ENCODE measurements at regions not wholly inside any gene's neighbourhood (a gene's known extent, or its start where the extent isn't known, plus 50 kb on each side); places are given as distances from the start of the nearest gene placed in this dataset.

GRCh38 chr5:23330726-23331125, 176.7 kb upstream of the PRDM9 start:
- no peak overlapping the region for H3K9ac ChIP-seq (ENCODE audit: low read length)
- H3K4me2 ChIP-seq (ENCODE audit: low read length, poor library complexity, severe bottlenecking), result no peak overlapping the region
- no peak overlapping the region for H4K8ac ChIP-seq (ENCODE audit: low read length)
- H2BK120ac ChIP-seq (ENCODE audit: low read depth, low read length), result no peak overlapping the region
- H3K9me3 ChIP-seq (ENCODE audit: control insufficient read depth, low read length), result no peaks in the 10 kb centered on the region
- H3K23ac ChIP-seq (ENCODE audit: low read length in 2 of 2), result no peak overlapping the region
- no peak overlapping the region for H4K91ac ChIP-seq (ENCODE audit: low read length)
- H3K14ac ChIP-seq (ENCODE audit: low read length in 2 of 2), result no peak overlapping the region
- no peaks in the 10 kb centered on the region for H3K27me3 ChIP-seq (ENCODE audit: control insufficient read depth in 1 of 2, insufficient read depth in 1 of 2, low read length in 2 of 2)
- H2AFZ ChIP-seq (ENCODE audit: low read depth, low read length), result no peak overlapping the region
- WGBS, result 80% methylated on average over 2 of the region's 3 CpGs
- H2AK5ac ChIP-seq (ENCODE audit: low read length, severe bottlenecking), result no peak overlapping the region
- no peak for DNase-seq
- no peaks in the 10 kb centered on the region for H3K4me1 ChIP-seq (ENCODE audit: control insufficient read depth, insufficient read depth, low read depth, low read length)
- no peak overlapping the region for H3K27ac ChIP-seq (ENCODE audit: low read length, poor library complexity, severe bottlenecking)
- H3K79me1 ChIP-seq (replicated peaks; ENCODE audit: low read length, poor library complexity, severe bottlenecking), result no peaks in the 10 kb centered on the region
- no peak overlapping the region for H2BK5ac ChIP-seq (ENCODE audit: low read depth, low read length, poor library complexity, severe bottlenecking)
- H2BK12ac ChIP-seq (ENCODE audit: low read length in 2 of 2), result no peak overlapping the region
- H3K18ac ChIP-seq (ENCODE audit: low read depth in 1 of 2, low read length in 2 of 2), result no peak overlapping the region
- H3K4me3 ChIP-seq (ENCODE audit: insufficient read depth in 1 of 2, low read depth in 1 of 2, low read length in 2 of 2), result no peak overlapping the region
- H3K4ac ChIP-seq (ENCODE audit: low read depth in 1 of 2, low read length in 2 of 2), result no peak overlapping the region
- H2BK15ac ChIP-seq (ENCODE audit: low read depth, poor library complexity, severe bottlenecking), result no peak overlapping the region
- no peaks in the 10 kb centered on the region for H3K36me3 ChIP-seq (ENCODE audit: control insufficient read depth in 1 of 2, insufficient read depth in 2 of 2, low read depth in 1 of 2, low read length in 2 of 2)

GRCh38 chr5:23319901-23320300, 187.5 kb upstream of the PRDM9 start:
- no peak overlapping the region for H2BK5ac ChIP-seq (ENCODE audit: low read depth, low read length, poor library complexity, severe bottlenecking)
- peaks cover 2% of the 10 kb centered on the region for H3K4me1 ChIP-seq (ENCODE audit: control insufficient read depth, insufficient read depth, low read depth, low read length)
- no peak overlapping the region for H2BK12ac ChIP-seq (ENCODE audit: low read length in 2 of 2)
- no peak overlapping the region for H2AK5ac ChIP-seq (ENCODE audit: low read length, severe bottlenecking)
- H3K27me3 ChIP-seq (ENCODE audit: control insufficient read depth in 1 of 2, insufficient read depth in 1 of 2, low read length in 2 of 2), result no peaks in the 10 kb centered on the region
- 100% methylated on average over 3 of the region's 3 CpGs for WGBS
- no peak overlapping the region for H3K23ac ChIP-seq (ENCODE audit: low read length in 2 of 2)
- no peak overlapping the region for H3K4me2 ChIP-seq (ENCODE audit: low read length, poor library complexity, severe bottlenecking)
- H3K4me3 ChIP-seq (ENCODE audit: insufficient read depth in 1 of 2, low read depth in 1 of 2, low read length in 2 of 2), result no peak overlapping the region
- no peak overlapping the region for H3K14ac ChIP-seq (ENCODE audit: low read length in 2 of 2)
- no peak overlapping the region for H2BK15ac ChIP-seq (ENCODE audit: low read depth, poor library complexity, severe bottlenecking)
- no peak overlapping the region for H3K18ac ChIP-seq (ENCODE audit: low read depth in 1 of 2, low read length in 2 of 2)
- no peaks in the 10 kb centered on the region for H3K79me1 ChIP-seq (replicated peaks; ENCODE audit: low read length, poor library complexity, severe bottlenecking)
- no peaks in the 10 kb centered on the region for H3K36me3 ChIP-seq (ENCODE audit: control insufficient read depth in 1 of 2, insufficient read depth in 2 of 2, low read depth in 1 of 2, low read length in 2 of 2)
- no peak overlapping the region for H4K91ac ChIP-seq (ENCODE audit: low read length)
- no peaks in the 10 kb centered on the region for H3K9me3 ChIP-seq (ENCODE audit: control insufficient read depth, low read length)
- H4K8ac ChIP-seq (ENCODE audit: low read length), result no peak overlapping the region
- H3K4ac ChIP-seq (ENCODE audit: low read depth in 1 of 2, low read length in 2 of 2), result no peak overlapping the region
- no peak overlapping the region for H3K27ac ChIP-seq (ENCODE audit: low read length, poor library complexity, severe bottlenecking)
- no peak overlapping the region for H2AFZ ChIP-seq (ENCODE audit: low read depth, low read length)
- no peak overlapping the region for H2BK120ac ChIP-seq (ENCODE audit: low read depth, low read length)
- DNase-seq, result no peak
- no peak overlapping the region for H3K9ac ChIP-seq (ENCODE audit: low read length)

GRCh38 chr5:23318960-23319359, 188.4 kb upstream of the PRDM9 start:
- Histone ChIP-seq H3K27me3 (ENCODE audit: control insufficient read depth in 1 of 2, insufficient read depth in 1 of 2, low read length in 2 of 2) (no peaks in the 10 kb centered on the region), H2BK15ac (ENCODE audit: low read depth, poor library complexity, severe bottlenecking) (no peak overlapping the region)
- WGBS, result 89% methylated on average over 1 of the region's 2 CpGs

GRCh38 chr5:23318166-23318565, 189.2 kb upstream of the PRDM9 start:
- Histone ChIP-seq H3K4me3 (ENCODE audit: insufficient read depth in 1 of 2, low read depth in 1 of 2, low read length in 2 of 2) (no peak overlapping the region), H3K18ac (ENCODE audit: low read depth in 1 of 2, low read length in 2 of 2) (no peak overlapping the region), H3K79me1 (replicated peaks; ENCODE audit: low read length, poor library complexity, severe bottlenecking) (no peaks in the 10 kb centered on the region), H2AFZ (ENCODE audit: low read depth, low read length) (no peak overlapping the region), H2BK120ac (ENCODE audit: low read depth, low read length) (no peak overlapping the region), H3K9ac (ENCODE audit: low read length) (no peak overlapping the region), H3K4me1 (ENCODE audit: control insufficient read depth, insufficient read depth, low read depth, low read length) (no peaks in the 10 kb centered on the region), H3K23ac (ENCODE audit: low read length in 2 of 2) (no peak overlapping the region), H4K8ac (ENCODE audit: low read length) (no peak overlapping the region), H2BK5ac (ENCODE audit: low read depth, low read length, poor library complexity, severe bottlenecking) (no peak overlapping the region), H3K36me3 (ENCODE audit: control insufficient read depth in 1 of 2, insufficient read depth in 2 of 2, low read depth in 1 of 2, low read length in 2 of 2) (no peaks in the 10 kb centered on the region), H3K14ac (ENCODE audit: low read length in 2 of 2) (no peak overlapping the region), H3K4me2 (ENCODE audit: low read length, poor library complexity, severe bottlenecking) (no peak overlapping the region), H2BK15ac (ENCODE audit: low read depth, poor library complexity, severe bottlenecking) (no peak overlapping the region), H2AK5ac (ENCODE audit: low read length, severe bottlenecking) (no peak overlapping the region), H3K27ac (ENCODE audit: low read length, poor library complexity, severe bottlenecking) (no peak overlapping the region), H3K9me3 (ENCODE audit: control insufficient read depth, low read length) (no peaks in the 10 kb centered on the region), H3K27me3 (ENCODE audit: control insufficient read depth in 1 of 2, insufficient read depth in 1 of 2, low read length in 2 of 2) (no peaks in the 10 kb centered on the region), H3K4ac (ENCODE audit: low read depth in 1 of 2, low read length in 2 of 2) (no peak overlapping the region), H2BK12ac (ENCODE audit: low read length in 2 of 2) (no peak overlapping the region), H4K91ac (ENCODE audit: low read length) (no peak overlapping the region)
- WGBS, result no CpG with 5 or more reads among the region's 1 CpG
- no peak for DNase-seq

More at GRCh38 chr5:23318960-23319359, 188.4 kb upstream of the PRDM9 start:
- Histone ChIP-seq H3K4me1 (ENCODE audit: control insufficient read depth, insufficient read depth, low read depth, low read length) (no peaks in the 10 kb centered on the region), H2BK12ac (ENCODE audit: low read length in 2 of 2) (no peak overlapping the region), H3K23ac (ENCODE audit: low read length in 2 of 2) (no peak overlapping the region), H3K4me3 (ENCODE audit: insufficient read depth in 1 of 2, low read depth in 1 of 2, low read length in 2 of 2) (no peak overlapping the region), H2AFZ (ENCODE audit: low read depth, low read length) (no peak overlapping the region), H2AK5ac (ENCODE audit: low read length, severe bottlenecking) (no peak overlapping the region), H3K4ac (ENCODE audit: low read depth in 1 of 2, low read length in 2 of 2) (no peak overlapping the region), H3K36me3 (ENCODE audit: control insufficient read depth in 1 of 2, insufficient read depth in 2 of 2, low read depth in 1 of 2, low read length in 2 of 2) (no peaks in the 10 kb centered on the region), H3K9me3 (ENCODE audit: control insufficient read depth, low read length) (no peaks in the 10 kb centered on the region), H2BK5ac (ENCODE audit: low read depth, low read length, poor library complexity, severe bottlenecking) (no peak overlapping the region), H2BK120ac (ENCODE audit: low read depth, low read length) (no peak overlapping the region), H3K27ac (ENCODE audit: low read length, poor library complexity, severe bottlenecking) (no peak overlapping the region), H3K79me1 (replicated peaks; ENCODE audit: low read length, poor library complexity, severe bottlenecking) (no peaks in the 10 kb centered on the region), H4K91ac (ENCODE audit: low read length) (no peak overlapping the region), H3K18ac (ENCODE audit: low read depth in 1 of 2, low read length in 2 of 2) (no peak overlapping the region), H4K8ac (ENCODE audit: low read length) (no peak overlapping the region), H3K14ac (ENCODE audit: low read length in 2 of 2) (no peak overlapping the region), H3K4me2 (ENCODE audit: low read length, poor library complexity, severe bottlenecking) (no peak overlapping the region), H3K9ac (ENCODE audit: low read length) (no peak overlapping the region)
- no peak for DNase-seq

Measured in mesenchymal stem cell (in vitro differentiated cells and primary cell).